Skin epidermis (tissue), 12 donors: ENCODE measurements at regions not wholly inside any gene's neighbourhood (a gene's known extent, or its start where the extent isn't known, plus 50 kb on each side); places are given as distances from the start of the nearest gene placed in this dataset.
"Not testable (repeated sequence)": the region's sequence is repeated elsewhere in the genome, so short reads cannot be mapped to it uniquely, and the experiment has no call there.

Source experiments
- H3K27ac ChIP-seq, 21 experiments: fragments of 200-600 bp; sonication (generic) in 11 of 21; one replicate each; pipeline ENCODE4 v1.5.0; 2020; ENCODE audit warnings: mild to moderate bottlenecking in 3 of 21, inconsistent platforms in 2 of 21, moderate library complexity in 2 of 21
- H3K4me3 ChIP-seq, 7 experiments: fragments of 200-600 bp; sonication (generic) in 2 of 7; one replicate each; pipeline ENCODE4 v1.5.0; 2020; ENCODE audit warnings: inconsistent platforms in 2 of 7, mild to moderate bottlenecking in 2 of 7, moderate library complexity in 1 of 7

- H3K4me3 ChIP-seq, result no peak overlapping the region
- H3K27ac ChIP-seq, result no peak overlapping the region
Measured at GRCh38 chr2:223169830-223170605, 118.0 kb downstream of the KCNE4 start.

- Histone ChIP-seq H3K4me3 (no peak overlapping the region), H3K27ac (no peak overlapping the region)
Measured at GRCh38 chr2:223176970-223177369, 125.0 kb downstream of the KCNE4 start.

- Histone ChIP-seq H3K27ac (no peak overlapping the region), H3K4me3 (no peak overlapping the region)
Measured at GRCh38 chr2:223180463-223180862, 128.5 kb downstream of the KCNE4 start.

- Histone ChIP-seq H3K27ac (no peak overlapping the region), H3K4me3 (no peak overlapping the region)
Measured at GRCh38 chr2:223181561-223181960, 129.6 kb downstream of the KCNE4 start.

- no peak overlapping the region for H3K4me3 ChIP-seq
- H3K27ac ChIP-seq, result no peak overlapping the region
Measured at GRCh38 chr2:223182356-223182755, 130.4 kb downstream of the KCNE4 start.

- no peak overlapping the region for H3K27ac ChIP-seq
- no peak overlapping the region for H3K4me3 ChIP-seq
Measured at GRCh38 chr2:223185638-223186037, 133.6 kb downstream of the KCNE4 start.

DNA sequence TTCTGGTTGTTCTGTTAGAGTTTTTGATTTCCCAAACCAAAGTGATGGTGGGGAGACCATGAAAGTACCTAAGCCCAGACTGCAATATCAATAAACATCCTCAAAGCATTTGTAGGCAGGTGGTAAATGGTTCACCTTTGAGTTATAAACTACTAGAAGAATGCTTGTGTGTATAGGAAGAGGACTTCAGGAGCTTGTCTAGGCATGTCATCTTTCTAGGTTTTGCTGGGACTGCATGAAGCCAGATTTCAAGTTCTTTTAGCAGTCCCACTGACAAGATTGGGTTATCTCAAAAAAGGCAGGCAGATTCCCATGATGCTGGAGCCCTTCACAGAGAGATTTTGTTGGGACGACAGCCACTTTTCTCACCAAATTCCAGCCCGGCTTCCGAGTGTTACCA is 135.3 kb downstream of the KCNE4 start:
- no peak overlapping the region for H3K27ac ChIP-seq
- no peak overlapping the region for H3K4me3 ChIP-seq

GRCh38 chr2:223190561-223191206 is 138.7 kb downstream of the KCNE4 start:
- not testable (repeated sequence) for H3K4me3 ChIP-seq, H3K27ac ChIP-seq

DNA sequence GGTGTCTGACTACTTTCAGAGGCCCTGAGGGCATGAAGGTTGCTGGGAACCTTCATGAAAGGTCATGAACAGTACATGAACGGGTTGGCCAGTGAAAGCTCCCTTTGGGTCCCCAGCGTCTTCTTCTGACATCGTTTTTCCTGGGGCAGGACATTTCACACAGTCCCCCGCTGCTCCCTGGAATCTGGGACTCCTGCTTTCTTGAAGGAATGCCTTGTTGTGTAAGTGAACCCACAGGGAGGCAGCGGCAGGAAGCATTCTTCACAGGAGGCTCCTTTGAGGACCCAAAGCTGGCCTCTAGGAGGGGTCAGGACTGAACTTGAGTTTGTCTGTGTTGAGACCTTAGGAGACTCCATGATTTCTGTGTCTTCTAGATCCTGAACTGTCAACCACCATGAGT is 144.3 kb downstream of the KCNE4 start:
- no peak overlapping the region for H3K4me3 ChIP-seq
- no peak overlapping the region for H3K27ac ChIP-seq

GRCh38 chr2:223197046-223197445 is 145.1 kb downstream of the KCNE4 start:
- H3K4me3 ChIP-seq, result no peak overlapping the region
- H3K27ac ChIP-seq, result no peak overlapping the region

- Histone ChIP-seq H3K27ac (no peak overlapping the region), H3K4me3 (no peak overlapping the region)
Measured at GRCh38 chr2:223199531-223200515, 147.8 kb downstream of the KCNE4 start.

DNA sequence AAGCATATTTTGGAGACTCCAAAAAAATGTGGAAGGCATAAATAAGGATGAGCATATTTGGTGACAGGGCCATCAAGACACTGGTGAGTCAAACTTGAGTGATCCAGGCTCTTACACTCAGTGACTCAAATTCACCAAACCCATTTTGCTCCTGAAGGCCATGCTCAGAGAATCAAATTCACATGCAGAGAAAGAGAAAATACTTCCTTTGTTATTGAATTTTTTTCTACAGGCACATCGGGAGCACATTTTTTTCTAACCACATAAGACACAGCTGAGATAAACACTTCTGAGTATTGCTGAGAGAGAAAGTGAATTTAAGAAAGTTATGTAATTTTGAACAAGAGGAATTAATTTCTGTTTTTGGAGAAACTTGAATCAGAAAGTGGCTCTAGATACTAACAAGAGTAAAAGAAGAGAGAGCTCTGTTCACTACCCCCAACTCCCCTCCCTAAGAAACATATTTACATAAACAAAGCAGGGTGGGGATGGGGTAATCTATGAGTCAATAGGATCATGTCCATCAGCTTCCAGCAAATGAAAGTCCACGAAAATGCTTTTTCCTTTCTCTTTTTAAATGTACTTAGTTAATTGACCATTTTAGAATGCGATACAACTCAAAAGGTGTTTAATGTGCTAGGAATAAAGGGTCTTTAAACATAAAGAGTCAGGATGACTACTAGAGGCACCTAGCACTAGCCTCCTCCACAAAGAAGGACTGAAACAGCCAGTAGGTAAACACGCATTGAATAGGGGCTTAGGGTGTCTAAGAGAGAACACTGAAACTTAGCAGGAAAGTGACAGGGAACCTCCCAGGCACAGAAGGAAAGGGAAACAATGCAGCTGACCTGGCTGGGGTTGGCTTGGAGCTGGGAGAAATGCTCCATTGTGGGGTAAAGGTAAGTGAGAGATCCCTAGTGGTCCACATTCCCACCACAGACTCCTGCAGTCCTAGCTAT is 152.3 kb downstream of the KCNE4 start:
- Histone ChIP-seq H3K4me3 (no peak overlapping the region), H3K27ac (peak overlapping the region in 4 of 21 experiments; percentile 9 to 59 (median 54))

- no peak overlapping the region for H3K27ac ChIP-seq
- H3K4me3 ChIP-seq, result no peak overlapping the region
Measured at GRCh38 chr2:223210489-223210888, 158.5 kb downstream of the KCNE4 start.

DNA sequence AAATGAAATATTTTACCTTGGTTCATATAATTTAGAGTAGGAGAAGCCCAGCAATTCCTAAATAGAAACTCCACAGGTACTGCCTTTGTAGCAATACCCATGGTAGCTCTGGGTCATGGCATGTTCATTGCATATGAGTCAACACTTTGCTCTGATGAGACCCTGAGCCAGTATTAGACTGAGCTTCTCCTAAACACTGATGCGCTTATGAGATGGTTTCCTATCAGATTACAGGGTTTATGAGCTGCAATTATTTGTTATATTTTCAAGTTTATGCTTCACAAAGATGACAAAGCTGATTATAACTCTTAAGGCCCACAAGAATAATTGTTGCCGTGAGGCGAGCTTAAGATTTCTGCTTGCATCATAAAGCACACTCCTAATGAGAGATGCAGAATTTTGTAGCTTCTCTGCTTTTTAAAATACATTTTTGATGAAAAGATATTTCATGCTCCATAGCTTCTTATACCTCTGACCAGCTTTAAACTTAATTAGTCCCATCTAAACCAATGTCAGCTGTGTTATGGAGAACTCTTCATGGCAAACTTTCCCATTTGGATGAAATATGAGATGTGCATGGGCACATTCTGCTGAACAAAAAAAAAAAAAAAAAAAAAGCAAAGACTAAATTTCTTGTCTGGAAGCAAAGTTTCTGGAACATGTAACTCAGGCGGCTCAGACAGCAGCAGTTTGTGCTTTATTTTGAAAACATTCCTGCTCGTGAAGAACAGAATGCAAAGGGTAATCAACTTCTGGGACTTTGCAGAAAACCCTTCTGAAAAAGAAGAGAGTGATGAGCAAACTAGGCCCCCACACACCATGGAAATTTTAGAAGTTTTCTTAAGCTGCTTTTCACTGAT is 162.6 kb downstream of the KCNE4 start:
- no peak overlapping the region for H3K4me3 ChIP-seq
- H3K27ac ChIP-seq, result no peak overlapping the region

- H3K27ac ChIP-seq, result no peak overlapping the region
- H3K4me3 ChIP-seq, result no peak overlapping the region
Measured at GRCh38 chr2:223215254-223215516, 163.2 kb downstream of the KCNE4 start.

GRCh38 chr2:223217373-223217772 is 165.4 kb downstream of the KCNE4 start:
- no peak overlapping the region for H3K4me3 ChIP-seq
- no peak overlapping the region for H3K27ac ChIP-seq

DNA sequence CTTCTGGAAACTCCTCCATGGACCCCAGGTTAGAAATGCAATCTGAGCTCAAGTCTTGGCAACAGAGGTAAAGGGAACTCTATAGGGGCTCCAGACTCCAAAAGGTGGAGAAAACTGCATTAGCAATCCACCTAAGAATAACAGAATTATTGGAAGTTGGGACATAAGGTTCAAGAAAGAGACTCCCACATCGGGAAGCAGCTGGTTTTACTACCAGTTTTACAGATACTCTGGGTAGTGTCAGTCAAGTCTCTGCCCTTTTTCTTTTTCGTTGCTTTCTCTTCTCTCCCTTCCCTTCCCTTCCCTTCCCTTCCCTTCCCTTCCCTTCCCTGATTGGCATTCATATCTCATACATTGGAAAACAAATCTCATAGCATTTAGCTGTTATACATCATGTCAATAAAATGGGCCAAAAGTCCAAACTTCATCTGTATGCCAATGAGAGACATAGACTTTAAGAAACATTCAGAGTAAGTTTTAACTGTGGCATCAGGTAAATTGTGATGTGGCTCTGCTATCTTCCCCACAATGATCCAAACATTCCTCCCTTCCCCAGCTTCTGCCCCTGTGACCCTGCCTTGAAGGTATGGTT is 166.7 kb downstream of the KCNE4 start:
- no peak overlapping the region for H3K27ac ChIP-seq
- no peak overlapping the region for H3K4me3 ChIP-seq
